HG02571 (cell line): ENCODE measurements at regions not wholly inside any gene's neighbourhood (a gene's known extent, or its start where the extent isn't known, plus 50 kb on each side); places are given as distances from the start of the nearest gene placed in this dataset.

Experiments
- ATAC-seq: cut with Tn5 transposase; IDR thresholded peaks from one replicate; pipeline ENCODE4 v1.9.1; 2021; ENCODE audit warnings: mild to moderate bottlenecking, moderate library complexity; ENCODE audit not compliant: unreplicated experiment

- ATAC-seq: no peak
These were observed 358.8 kb upstream of the JAG1 start for GRCh38 chr20:11032611-11033010.

DNA sequence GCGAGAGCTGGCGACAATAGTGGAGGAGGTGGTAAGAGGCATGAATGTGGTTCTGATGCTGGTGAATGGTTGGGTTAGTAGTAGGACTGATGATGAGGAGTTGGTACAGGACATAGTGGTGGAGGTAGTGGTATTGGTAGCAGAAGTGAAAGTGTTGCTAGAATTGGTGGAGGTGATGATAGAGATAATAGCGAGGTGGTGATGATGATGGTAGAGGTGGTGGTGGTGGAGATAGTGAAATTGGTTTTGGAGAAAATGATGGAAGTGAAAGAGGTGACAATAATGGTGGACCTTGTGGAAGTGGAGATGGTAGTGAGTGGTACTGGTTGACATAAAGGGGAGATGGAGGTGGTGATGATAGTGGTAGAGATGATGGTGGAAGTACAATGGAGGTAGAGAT is 360.2 kb upstream of the JAG1 start:
- no peak for ATAC-seq

DNA sequence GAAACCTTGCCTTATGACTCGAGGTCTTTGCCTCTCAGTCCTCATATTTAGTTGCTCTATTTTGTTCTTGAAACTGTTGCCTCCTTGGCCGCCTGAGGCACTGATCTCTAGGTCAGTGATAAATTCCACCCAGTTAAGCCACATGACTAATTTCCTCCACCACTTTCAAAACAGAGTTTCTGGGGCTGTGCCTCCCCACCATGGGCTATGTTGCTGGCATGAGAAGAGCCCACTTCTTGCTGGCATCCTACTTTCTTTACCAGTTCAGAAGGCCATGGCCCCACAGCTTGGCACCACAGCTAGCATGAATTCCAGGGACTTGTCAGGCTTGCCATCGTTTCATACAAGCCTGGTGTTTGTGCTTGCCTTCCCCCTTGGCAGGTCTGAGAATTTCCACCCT is 361.4 kb upstream of the JAG1 start:
- ATAC-seq: no peak

DNA sequence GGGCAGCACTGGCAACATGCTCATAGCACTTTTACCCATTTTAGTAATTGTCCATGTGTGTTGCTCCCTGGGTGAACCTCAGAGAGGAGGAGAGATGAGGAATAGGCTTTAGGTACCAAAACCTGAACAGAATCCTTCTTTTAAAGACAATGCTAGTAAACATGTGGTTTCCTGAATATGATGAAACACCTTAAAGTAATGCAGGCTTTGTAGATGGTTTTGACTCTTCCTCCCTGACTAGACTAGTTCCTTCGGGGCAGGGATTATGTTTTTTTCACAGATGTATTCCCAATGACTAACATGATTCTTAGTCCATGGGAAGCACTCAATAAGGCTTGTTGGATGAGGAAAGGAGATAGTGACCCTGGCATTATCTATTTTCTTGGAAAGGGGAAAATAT is 367.6 kb upstream of the JAG1 start:
- no peak for ATAC-seq

DNA sequence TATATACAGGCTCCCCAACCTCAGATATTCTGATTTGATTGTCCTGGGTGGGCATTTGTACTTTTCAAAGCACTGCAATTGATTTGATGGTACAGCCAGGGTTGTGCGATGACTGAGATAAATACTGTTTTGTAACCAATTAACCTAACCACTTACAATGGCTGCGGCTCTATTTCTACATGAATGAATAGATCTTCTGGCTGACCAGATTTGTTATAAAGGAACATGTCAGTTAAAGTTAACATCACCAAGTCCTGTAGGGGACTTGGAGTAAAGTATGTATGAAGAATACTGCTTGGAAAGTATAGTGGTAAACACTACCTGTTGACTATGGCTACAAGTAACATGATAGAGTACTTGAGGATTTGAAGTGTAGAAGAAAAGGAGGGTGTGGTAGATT is 369.2 kb upstream of the JAG1 start:
- ATAC-seq: no peak

DNA sequence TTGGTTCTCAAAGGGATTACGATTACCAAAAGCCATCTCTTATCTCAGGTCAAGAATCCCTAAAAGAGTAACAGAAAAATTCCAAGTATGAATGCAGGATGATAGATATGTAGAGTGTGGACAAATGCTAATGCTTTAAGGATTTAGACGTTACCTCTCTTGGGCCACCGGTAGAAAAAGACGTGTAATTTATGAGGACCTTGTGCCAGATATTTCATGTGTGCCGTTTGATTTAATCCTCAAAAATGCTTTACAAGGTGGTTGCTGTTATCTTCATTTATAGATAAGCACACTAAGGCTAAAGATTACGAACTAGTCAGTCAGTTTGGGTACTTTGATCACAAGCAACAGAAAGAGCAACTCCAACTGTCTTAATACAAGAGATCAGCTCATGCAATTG is 370.8 kb upstream of the JAG1 start:
- no peak for ATAC-seq

DNA sequence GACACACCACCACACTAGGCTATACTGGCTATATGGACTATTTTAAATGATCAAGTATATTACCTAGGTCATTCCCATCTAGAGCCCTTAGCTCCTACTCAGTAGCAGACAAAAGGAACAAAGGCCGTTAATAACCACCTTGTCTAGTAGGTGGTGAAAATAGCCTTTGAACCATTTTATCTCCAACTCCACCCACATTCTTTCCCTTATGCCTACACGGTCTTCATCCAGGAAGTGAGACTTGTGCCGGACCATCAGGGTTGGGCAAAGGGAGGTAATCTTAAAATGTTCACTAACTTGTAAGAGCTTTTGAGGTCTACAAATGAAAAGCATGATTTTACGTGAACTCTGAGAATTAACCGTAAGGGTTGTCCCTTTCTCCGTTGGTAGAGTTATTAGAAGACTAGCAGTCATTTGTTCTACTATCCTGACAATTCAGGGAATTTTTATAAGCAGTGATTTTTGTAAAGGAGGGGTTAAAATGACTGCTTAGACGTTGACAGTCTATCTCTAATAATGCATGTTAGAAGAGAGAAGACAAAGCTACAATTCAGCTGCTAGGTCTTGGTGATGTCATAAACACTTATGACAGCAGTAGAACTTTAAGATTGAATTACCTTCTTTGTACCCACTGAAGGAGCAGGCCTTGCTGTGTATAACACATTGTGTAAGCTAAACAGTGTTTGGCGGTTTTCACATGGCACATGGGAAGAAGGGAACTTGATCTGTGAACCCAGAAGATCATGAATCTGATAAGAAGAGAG is 371.8 kb upstream of the JAG1 start:
- ATAC-seq: no peak

DNA sequence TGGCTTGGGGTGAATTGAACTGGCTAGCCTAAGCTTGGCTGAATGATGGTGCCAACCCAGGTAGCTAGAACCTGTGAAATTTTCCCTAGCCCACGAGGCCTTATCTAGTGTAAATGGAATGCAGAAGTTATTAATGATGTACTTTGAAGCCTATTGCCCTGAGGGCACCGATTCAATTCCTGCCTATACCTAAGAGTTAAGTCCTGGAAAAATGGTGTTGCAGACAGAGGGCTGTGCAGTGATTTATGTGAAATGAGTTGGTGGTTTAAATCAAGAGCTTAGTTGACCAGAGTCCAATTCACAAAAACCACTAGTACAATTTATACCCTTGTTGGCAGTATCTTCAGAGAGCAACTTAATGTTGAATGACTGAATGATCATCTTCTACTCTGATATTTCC is 373.8 kb upstream of the JAG1 start:
- ATAC-seq: no peak

DNA sequence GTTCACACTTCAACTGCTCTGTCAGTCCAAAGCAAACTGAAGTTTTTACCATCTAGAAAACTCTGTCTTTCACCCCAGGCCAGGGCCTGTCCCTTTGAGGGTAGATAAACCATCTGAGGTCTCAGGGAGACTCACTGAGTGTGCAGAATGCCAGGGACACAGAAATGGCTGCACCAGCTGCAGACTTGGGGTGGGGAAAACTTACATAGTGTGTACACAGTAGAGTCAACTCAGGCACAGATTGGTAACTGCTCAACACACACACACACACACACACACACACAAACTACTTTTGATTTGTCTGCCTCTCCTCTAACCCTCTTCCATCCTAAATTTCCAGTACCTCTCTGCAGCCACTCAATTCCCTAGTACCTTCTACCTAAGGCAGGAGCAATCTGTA is 374.9 kb upstream of the JAG1 start:
- ATAC-seq: no peak

GRCh38 chr20:11050350-11050749 is 376.6 kb upstream of the JAG1 start:
- ATAC-seq: no peak

GRCh38 chr20:11051136-11051535 is 377.3 kb upstream of the JAG1 start:
- no peak for ATAC-seq

DNA sequence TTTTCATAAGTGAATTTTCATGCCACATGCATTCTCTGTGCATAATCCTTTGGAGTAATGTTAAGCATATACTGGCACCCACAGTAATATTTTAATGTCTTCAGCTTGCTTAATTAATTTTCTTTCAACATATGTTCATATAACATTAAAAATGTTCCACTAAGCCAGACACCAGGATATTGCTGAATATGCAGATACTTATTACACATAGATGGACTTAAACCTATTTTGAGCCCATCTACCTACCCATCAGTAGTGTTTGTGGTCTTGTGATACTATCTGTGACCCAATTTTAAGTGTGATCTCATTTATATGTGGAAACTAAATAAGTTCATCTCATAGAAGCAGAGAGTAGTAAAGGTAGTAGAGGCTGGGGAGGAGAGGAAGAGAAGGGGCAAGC is 379.5 kb upstream of the JAG1 start:
- no peak for ATAC-seq

GRCh38 chr20:11054266-11054993 is 380.6 kb upstream of the JAG1 start:
- no peak for ATAC-seq

- no peak for ATAC-seq
These were observed 382.6 kb upstream of the JAG1 start for GRCh38 chr20:11056414-11056813.

GRCh38 chr20:11057624-11058023 is 383.8 kb upstream of the JAG1 start:
- no peak for ATAC-seq

GRCh38 chr20:11059659-11060058 is 385.9 kb upstream of the JAG1 start:
- ATAC-seq: no peak

- no peak for ATAC-seq
These were observed 386.8 kb upstream of the JAG1 start for GRCh38 chr20:11060423-11061185.

DNA sequence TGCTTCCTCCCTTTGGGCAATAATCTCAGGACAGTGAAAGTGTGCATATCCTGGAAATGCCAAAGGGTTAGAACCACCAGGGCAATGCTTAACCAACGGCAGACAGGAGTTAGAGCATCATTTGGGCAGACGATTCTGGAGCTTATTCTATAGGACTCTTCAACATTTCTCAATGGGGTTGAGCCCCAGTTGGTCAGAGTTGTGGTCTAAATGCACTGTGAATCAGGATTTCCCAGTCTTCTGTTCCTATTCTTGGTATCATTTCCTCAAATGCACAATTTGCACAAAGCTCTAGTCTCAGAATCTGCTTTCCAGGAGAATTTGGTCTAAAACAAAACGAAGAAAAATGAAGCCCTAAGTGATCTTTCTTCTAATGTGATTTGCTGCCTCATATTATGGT is 389.6 kb upstream of the JAG1 start:
- ATAC-seq: no peak

- ATAC-seq: no peak
These were observed 391.1 kb upstream of the JAG1 start for GRCh38 chr20:11064946-11065345.

- ATAC-seq: no peak
These were observed 393.6 kb upstream of the JAG1 start for GRCh38 chr20:11067359-11067758.

- ATAC-seq: no peak
These were observed 399.2 kb upstream of the JAG1 start for GRCh38 chr20:11072982-11073381.
